H9 (cell line): ENCODE measurements at regions not wholly inside any gene's neighbourhood (a gene's known extent, or its start where the extent isn't known, plus 50 kb on each side); places are given as distances from the start of the nearest gene placed in this dataset.

Source experiments
- DNase-seq: peaks from one replicate; pipeline ENCODE4 v3.0.0-alpha.2; 2017
- H2AFZ ChIP-seq: one replicate; pipeline ENCODE4 v1.6.1; 2013; ENCODE audit warnings: mild to moderate bottlenecking, low read length, control low read depth, moderate library complexity
- H2AK5ac ChIP-seq: 2 replicates; pipeline ENCODE4 v1.6.1; 2013; ENCODE audit warnings: low read length, control low read depth, mixed read lengths; ENCODE audit not compliant: insufficient read length
- H2BK120ac ChIP-seq: one replicate; pipeline ENCODE4 v1.6.1; 2013; ENCODE audit warnings: low read depth, mild to moderate bottlenecking, low read length, control low read depth, inconsistent platforms; ENCODE audit not compliant: poor library complexity, severe bottlenecking
- H2BK12ac ChIP-seq: 2 replicates; pipeline ENCODE4 v1.6.1; 2013; ENCODE audit warnings: low read length, control low read depth, mixed read lengths, low read depth; ENCODE audit not compliant: insufficient read length
- H2BK15ac ChIP-seq: 2 replicates; pipeline ENCODE4 v1.6.1; 2013; ENCODE audit warnings: low read depth, low read length, control low read depth
- H2BK20ac ChIP-seq: one replicate; pipeline ENCODE4 v1.6.1; 2013; ENCODE audit warnings: low read depth, mild to moderate bottlenecking, low read length, control low read depth, inconsistent platforms; ENCODE audit not compliant: poor library complexity, severe bottlenecking
- H2BK5ac ChIP-seq: 2 replicates; pipeline ENCODE4 v1.6.1; 2013; ENCODE audit warnings: low read length, control low read depth, mixed read lengths; ENCODE audit not compliant: insufficient read length
- H3K14ac ChIP-seq: 2 replicates; pipeline ENCODE4 v1.6.1; 2013; ENCODE audit warnings: low read length, control low read depth; ENCODE audit not compliant: insufficient read depth
- H3K18ac ChIP-seq: 2 replicates; pipeline ENCODE4 v1.6.1; 2013; ENCODE audit warnings: low read depth, mild to moderate bottlenecking, mixed read lengths, low read length, control low read depth; ENCODE audit not compliant: insufficient read length
- H3K23ac ChIP-seq: 2 replicates; pipeline ENCODE4 v1.6.1; 2013; ENCODE audit warnings: low read length, control low read depth, mixed read lengths, low read depth; ENCODE audit not compliant: insufficient read length
- H3K23me2 ChIP-seq: 2 replicates; pipeline ENCODE4 v1.6.1; 2013; ENCODE audit warnings: low read depth, mild to moderate bottlenecking, mixed read lengths, low read length, control low read depth; ENCODE audit not compliant: insufficient read length, poor library complexity, severe bottlenecking
- H3K27ac ChIP-seq: 2 replicates; pipeline ENCODE4 v1.5.1; 2013; ENCODE audit warnings: low read length, control low read depth, mixed read lengths, low read depth; ENCODE audit not compliant: insufficient read length
- H3K27me3 ChIP-seq: 2 replicates; pipeline ENCODE4 v1.6.1; 2013; ENCODE audit warnings: low read length, control low read depth, inconsistent platforms; ENCODE audit not compliant: insufficient read depth
- H3K4ac ChIP-seq: 2 replicates; pipeline ENCODE4 v1.6.1; 2013; ENCODE audit warnings: low read depth, mild to moderate bottlenecking, control low read depth, inconsistent platforms, low read length, moderate library complexity
- H3K4me1 ChIP-seq: 2 replicates; pipeline ENCODE4 v1.6.1; 2013; ENCODE audit warnings: low read length, control low read depth, inconsistent platforms; ENCODE audit not compliant: insufficient read depth
- H3K4me2 ChIP-seq: 2 replicates; pipeline ENCODE4 v1.6.1; 2013; ENCODE audit warnings: low read length, control low read depth, mixed read lengths; ENCODE audit not compliant: insufficient read length, insufficient read depth
- H3K56ac ChIP-seq: 2 replicates; pipeline ENCODE4 v1.6.1; 2013; ENCODE audit warnings: low read depth, mild to moderate bottlenecking, mixed read lengths, low read length, control low read depth; ENCODE audit not compliant: insufficient read length
- H3K79me1 ChIP-seq: 2 replicates; pipeline ENCODE4 v1.6.1; 2013; ENCODE audit warnings: low read depth, mild to moderate bottlenecking, moderate library complexity, low read length, control low read depth, inconsistent platforms; ENCODE audit not compliant: insufficient read depth, poor library complexity, severe bottlenecking
- H3K79me2 ChIP-seq: 2 replicates; pipeline ENCODE4 v1.6.1; 2013; ENCODE audit warnings: low read length, control low read depth, inconsistent platforms; ENCODE audit not compliant: insufficient read depth
- H3K9ac ChIP-seq: 2 replicates; pipeline ENCODE4 v1.6.1; 2013; ENCODE audit warnings: low read length, control low read depth, mixed read lengths; ENCODE audit not compliant: insufficient read length; ENCODE audit errors: extremely low read depth
- H3K9me3 ChIP-seq: one replicate; pipeline ENCODE4 v1.6.1; 2013; ENCODE audit warnings: low read depth, low read length, inconsistent platforms; ENCODE audit not compliant: control insufficient read depth
- H3T11ph ChIP-seq: one replicate; pipeline ENCODE4 v1.6.1; 2013; ENCODE audit warnings: mild to moderate bottlenecking, low read length, control low read depth, inconsistent platforms
- H4K20me1 ChIP-seq: one replicate; pipeline ENCODE4 v1.6.1; 2013; ENCODE audit not compliant: control insufficient read depth, insufficient read length, insufficient read depth
- H4K5ac ChIP-seq: 2 replicates; pipeline ENCODE4 v1.6.1; 2013; ENCODE audit warnings: low read depth, mild to moderate bottlenecking, mixed read lengths, low read length, control low read depth; ENCODE audit not compliant: insufficient read length
- H4K8ac ChIP-seq: replicated peaks from 2 replicates; pipeline ENCODE4 v1.6.1; 2013; ENCODE audit warnings: low read length, control low read depth, mixed read lengths, low read depth; ENCODE audit not compliant: insufficient read length
- H4K91ac ChIP-seq: 2 replicates; pipeline ENCODE4 v1.6.1; 2013; ENCODE audit warnings: low read depth, mild to moderate bottlenecking, moderate library complexity, mixed read lengths, low read length, control low read depth; ENCODE audit not compliant: insufficient read length
- H3K27ac Mint-ChIP-seq, 3 experiments: 2 replicates in 2 of 3; 3 replicates in 1 of 3; pipeline ENCODE4 v1.8.0; 2020 to 2021; ENCODE audit warnings: mixed read lengths in 3 of 3, mild to moderate bottlenecking in 1 of 3, moderate library complexity in 1 of 3
- H3K27me3 Mint-ChIP-seq: 2 replicates; pipeline ENCODE4 v1.8.0; 2021; ENCODE audit warnings: low read depth, mild to moderate bottlenecking, moderate library complexity, mixed read lengths
- H3K36me3 Mint-ChIP-seq, 3 experiments: 2 replicates in 2 of 3; 3 replicates in 1 of 3; pipeline ENCODE4 v1.8.0; 2020 to 2021; ENCODE audit warnings: low read depth in 3 of 3, mixed read lengths in 3 of 3; ENCODE audit not compliant: insufficient read depth in 1 of 3
- H3K4me1 Mint-ChIP-seq, 2 experiments: 2 replicates each; pipeline ENCODE4 v1.8.0; 2020; ENCODE audit warnings: mixed read lengths in 2 of 2
- H3K4me3 Mint-ChIP-seq, 2 experiments: 2 replicates in 1 of 2; 3 replicates in 1 of 2; pipeline ENCODE4 v1.8.0; 2020 to 2021; ENCODE audit warnings: mild to moderate bottlenecking in 2 of 2, mixed read lengths in 2 of 2, moderate library complexity in 1 of 2
- H3K9me3 Mint-ChIP-seq, 2 experiments: 2 replicates in 1 of 2; 3 replicates in 1 of 2; pipeline ENCODE4 v1.8.0; 2020; ENCODE audit warnings: mild to moderate bottlenecking in 2 of 2, mixed read lengths in 2 of 2, moderate library complexity in 1 of 2
- WGBS: extraction: QIAGEN DNeasy Blood & Tissue Kit; methylation state at CpG from one replicate; pipeline ENCODE4 v1.1.7; 2013; ENCODE audit warnings: missing lambda C conversion rate, low lambda C conversion rate, mixed read lengths; ENCODE audit not compliant: insufficient read length; ENCODE audit errors: extremely low coverage; 5-methylcytosine and 5-hydroxymethylcytosine counted together
- TF ChIP-seq, protein P1 (sequence below): fragments of 200-600 bp; sonication (generic); conservative IDR thresholded peaks from 3 replicates; pipeline ENCODE4 v1.8.0; 2021; ENCODE audit warnings: antibody characterized with exemption, mild to moderate bottlenecking

DNA sequence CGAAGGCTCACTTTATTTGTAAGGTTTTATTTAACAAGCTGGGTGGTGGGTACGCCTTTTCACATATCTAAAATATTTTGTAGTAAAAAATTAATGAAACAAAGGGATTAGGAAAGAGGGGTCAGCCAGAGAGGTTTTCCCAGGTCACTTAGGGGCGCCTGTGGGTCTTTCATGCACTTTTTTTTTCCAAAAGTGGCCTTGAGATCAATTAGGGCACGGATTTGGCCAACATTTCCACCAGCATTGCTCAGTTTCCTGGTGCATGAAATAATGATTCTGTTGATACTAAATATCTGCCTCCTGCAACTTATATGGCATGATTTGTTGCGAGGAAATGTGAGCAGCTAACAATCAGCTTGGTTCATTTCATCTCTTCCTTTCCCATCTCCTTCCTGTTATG lies 67.6 kb upstream of the ZCCHC2 start:
- no peaks in the 10 kb centered on the region for H3K27me3 Mint-ChIP-seq
- no peak overlapping the region for H3T11ph ChIP-seq
- whole genome bisulfite sequencing = no CpG with 5 or more reads among the region's 5 CpGs
- no peaks in the 10 kb centered on the region for H4K20me1 ChIP-seq
- no peak overlapping the region for H2BK120ac ChIP-seq
- H3K4ac ChIP-seq = no peak overlapping the region
- H3K9me3 ChIP-seq = no peaks in the 10 kb centered on the region
- H2BK15ac ChIP-seq = no peak overlapping the region
- peaks cover 5% of the 10 kb centered on the region; the same call in 1 of the 2 replicates for H3K4me1 ChIP-seq
- H3K79me1 ChIP-seq = no peaks in the 10 kb centered on the region
- TF ChIP-seq, protein P1, sequence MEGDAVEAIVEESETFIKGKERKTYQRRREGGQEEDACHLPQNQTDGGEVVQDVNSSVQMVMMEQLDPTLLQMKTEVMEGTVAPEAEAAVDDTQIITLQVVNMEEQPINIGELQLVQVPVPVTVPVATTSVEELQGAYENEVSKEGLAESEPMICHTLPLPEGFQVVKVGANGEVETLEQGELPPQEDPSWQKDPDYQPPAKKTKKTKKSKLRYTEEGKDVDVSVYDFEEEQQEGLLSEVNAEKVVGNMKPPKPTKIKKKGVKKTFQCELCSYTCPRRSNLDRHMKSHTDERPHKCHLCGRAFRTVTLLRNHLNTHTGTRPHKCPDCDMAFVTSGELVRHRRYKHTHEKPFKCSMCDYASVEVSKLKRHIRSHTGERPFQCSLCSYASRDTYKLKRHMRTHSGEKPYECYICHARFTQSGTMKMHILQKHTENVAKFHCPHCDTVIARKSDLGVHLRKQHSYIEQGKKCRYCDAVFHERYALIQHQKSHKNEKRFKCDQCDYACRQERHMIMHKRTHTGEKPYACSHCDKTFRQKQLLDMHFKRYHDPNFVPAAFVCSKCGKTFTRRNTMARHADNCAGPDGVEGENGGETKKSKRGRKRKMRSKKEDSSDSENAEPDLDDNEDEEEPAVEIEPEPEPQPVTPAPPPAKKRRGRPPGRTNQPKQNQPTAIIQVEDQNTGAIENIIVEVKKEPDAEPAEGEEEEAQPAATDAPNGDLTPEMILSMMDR = no peak
- no peak overlapping the region for H4K5ac ChIP-seq
- H3K27me3 ChIP-seq = no peaks in the 10 kb centered on the region
- no peak overlapping the region for H2BK5ac ChIP-seq
- DNase-seq = no peak
- H3K36me3 Mint-ChIP-seq = no peaks in the 10 kb centered on the region
- H3K56ac ChIP-seq = no peak overlapping the region
- no peak overlapping the region for H4K91ac ChIP-seq
- H3K9me3 Mint-ChIP-seq = no peaks in the 10 kb centered on the region
- H2BK20ac ChIP-seq = no peak overlapping the region
- H2AK5ac ChIP-seq = no peak overlapping the region
- H3K18ac ChIP-seq = no peak overlapping the region
- no peaks in the 10 kb centered on the region for H3K23me2 ChIP-seq
- H3K4me3 Mint-ChIP-seq = no peak overlapping the region
- no peak overlapping the region for H3K23ac ChIP-seq
- H4K8ac ChIP-seq = no peak overlapping the region
- no peak overlapping the region for H3K4me2 ChIP-seq
- H3K4me1 Mint-ChIP-seq = peaks cover 22 to 27% of the 10 kb centered on the region in 2 experiments
- no peak overlapping the region for H3K14ac ChIP-seq
- no peaks in the 10 kb centered on the region for H3K79me2 ChIP-seq
- no peak overlapping the region for H3K27ac ChIP-seq
- H3K9ac ChIP-seq = no peak overlapping the region
- no peak overlapping the region for H2BK12ac ChIP-seq
- H2AFZ ChIP-seq = no peak overlapping the region
- H3K27ac Mint-ChIP-seq = no peak overlapping the region
